Gastrocnemius medialis (tissue), 4 donors: ENCODE measurements at regions not wholly inside any gene's neighbourhood (a gene's known extent, or its start where the extent isn't known, plus 50 kb on each side); places are given as distances from the start of the nearest gene placed in this dataset.

Experiments
- ATAC-seq, 2 donors: fragments of 150-250 bp; one replicate each; pipeline ENCODE4 v1.9.1; 2016
- DNase-seq, 2 donors: peaks; one replicate each; pipeline ENCODE4 v3.0.0-alpha.2; 2019
- H3K27ac ChIP-seq, 4 donors: fragments of 200-600 bp; sonication (generic); 1 replicate in 1 of 4; 2 replicates in 3 of 4; pipeline ENCODE4 v1.5.1; 2016 to 2018; ENCODE audit warnings: mild to moderate bottlenecking in 2 of 4, moderate library complexity in 1 of 4
- H3K27me3 ChIP-seq, 3 donors: fragments of 200-600 bp; sonication (generic) in 2 of 3; 1 replicate in 1 of 3; 2 replicates in 2 of 3; pipeline versions ENCODE4 v1.5.1 to v1.6.0; 2016 to 2019; ENCODE audit warnings: mild to moderate bottlenecking in 1 of 3, moderate library complexity in 1 of 3
- H3K36me3 ChIP-seq, 2 donors: fragments of 200-600 bp; sonication (generic) in 1 of 2; one replicate each; pipeline ENCODE4 v1.5.1; 2017 to 2018
- H3K4me1 ChIP-seq, 2 donors: fragments of 200-600 bp; sonication (generic) in 1 of 2; one replicate each; pipeline ENCODE4 v1.5.1; 2016 to 2017; ENCODE audit warnings: mild to moderate bottlenecking in 2 of 2
- H3K4me3 ChIP-seq, 4 donors: fragments of 200-600 bp; sonication (generic) in 3 of 4; 1 replicate in 1 of 4; 2 replicates in 3 of 4; pipeline ENCODE4 v1.5.1; 2016 to 2019; ENCODE audit warnings: mild to moderate bottlenecking in 2 of 4
- H3K9me3 ChIP-seq, 3 donors: fragments of 200-600 bp; sonication (generic) in 2 of 3; 1 replicate in 1 of 3; 2 replicates in 2 of 3; pipeline ENCODE4 v1.5.1; 2016 to 2019
- POLR2A ChIP-seq, 2 donors: fragments of 450-650 bp; IDR thresholded peaks; one replicate each; pipeline ENCODE4 v1.6.1; 2017; ENCODE audit warnings: antibody characterized with exemption in 2 of 2, mild to moderate bottlenecking in 2 of 2, moderate library complexity in 2 of 2
- in situ Hi-C, 4 donors: fragments of 200-750 bp; cut with MboI; loops; one replicate each; pipeline versions ENCODE4 v1.15.0 to v1.8.0; 2017; ENCODE audit warnings: low sequenced_read_pairs in 4 of 4
- intact Hi-C: fragments of 100-400 bp; cut with DNase I; formaldehyde crosslinking; loops from one replicate; pipeline ENCODE4 v1.15.1; 2023; ENCODE audit warnings: low total_unique reads
- TF ChIP-seq, protein P1 (sequence below), 5 experiments: fragments of 450-650 bp in 3 of 5; fragments of 200-600 bp in 2 of 5; sonication (generic) in 2 of 5; IDR thresholded peaks in 4 of 5; conservative IDR thresholded peaks in 1 of 5; 1 replicate in 4 of 5; 2 replicates in 1 of 5; pipeline ENCODE4 v1.5.1; 2016 to 2019; ENCODE audit warnings: antibody characterized with exemption in 5 of 5, mild to moderate bottlenecking in 3 of 5, moderate library complexity in 3 of 5

DNA sequence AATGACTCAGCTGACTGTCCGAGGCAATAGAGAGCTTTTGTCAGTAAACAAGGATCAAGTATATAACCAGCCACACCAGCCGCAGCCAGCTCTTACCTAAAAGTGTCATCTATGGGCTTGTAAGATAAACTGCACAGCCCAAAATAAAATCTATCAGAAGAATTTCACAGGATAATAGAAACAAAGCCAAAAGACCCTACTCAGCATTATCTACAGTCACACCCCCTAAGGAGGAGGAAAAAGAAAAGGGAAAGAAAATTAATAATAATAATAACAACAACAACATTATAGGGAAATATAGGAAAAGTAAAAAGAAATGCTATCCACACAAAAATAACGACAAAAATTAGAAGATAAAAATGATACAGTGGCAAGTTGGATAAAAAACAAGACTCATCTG is 1883.8 kb downstream of the OLFM4 start:
- Histone ChIP-seq H3K27ac (no peak overlapping the region), H3K4me3 (no peak overlapping the region), H3K27me3 (no peaks in the 10 kb centered on the region), H3K4me1 (no peaks in the 10 kb centered on the region), H3K9me3 (no peaks in the 10 kb centered on the region), H3K36me3 (no peaks in the 10 kb centered on the region)
- in situ Hi-C loops: no loop called here
- intact Hi-C loops: no loop called here
- DNase-seq (no peak), ATAC-seq (no peak)
- TF ChIP-seq, protein P1, sequence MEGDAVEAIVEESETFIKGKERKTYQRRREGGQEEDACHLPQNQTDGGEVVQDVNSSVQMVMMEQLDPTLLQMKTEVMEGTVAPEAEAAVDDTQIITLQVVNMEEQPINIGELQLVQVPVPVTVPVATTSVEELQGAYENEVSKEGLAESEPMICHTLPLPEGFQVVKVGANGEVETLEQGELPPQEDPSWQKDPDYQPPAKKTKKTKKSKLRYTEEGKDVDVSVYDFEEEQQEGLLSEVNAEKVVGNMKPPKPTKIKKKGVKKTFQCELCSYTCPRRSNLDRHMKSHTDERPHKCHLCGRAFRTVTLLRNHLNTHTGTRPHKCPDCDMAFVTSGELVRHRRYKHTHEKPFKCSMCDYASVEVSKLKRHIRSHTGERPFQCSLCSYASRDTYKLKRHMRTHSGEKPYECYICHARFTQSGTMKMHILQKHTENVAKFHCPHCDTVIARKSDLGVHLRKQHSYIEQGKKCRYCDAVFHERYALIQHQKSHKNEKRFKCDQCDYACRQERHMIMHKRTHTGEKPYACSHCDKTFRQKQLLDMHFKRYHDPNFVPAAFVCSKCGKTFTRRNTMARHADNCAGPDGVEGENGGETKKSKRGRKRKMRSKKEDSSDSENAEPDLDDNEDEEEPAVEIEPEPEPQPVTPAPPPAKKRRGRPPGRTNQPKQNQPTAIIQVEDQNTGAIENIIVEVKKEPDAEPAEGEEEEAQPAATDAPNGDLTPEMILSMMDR (IDR thresholded peaks at IDR 0.05 in 4 of 5, conservative IDR thresholded peaks at IDR 0.05 in 1 of 5): no peak
- TF ChIP-seq POLR2A (IDR thresholded peaks at IDR 0.05): no peak

DNA sequence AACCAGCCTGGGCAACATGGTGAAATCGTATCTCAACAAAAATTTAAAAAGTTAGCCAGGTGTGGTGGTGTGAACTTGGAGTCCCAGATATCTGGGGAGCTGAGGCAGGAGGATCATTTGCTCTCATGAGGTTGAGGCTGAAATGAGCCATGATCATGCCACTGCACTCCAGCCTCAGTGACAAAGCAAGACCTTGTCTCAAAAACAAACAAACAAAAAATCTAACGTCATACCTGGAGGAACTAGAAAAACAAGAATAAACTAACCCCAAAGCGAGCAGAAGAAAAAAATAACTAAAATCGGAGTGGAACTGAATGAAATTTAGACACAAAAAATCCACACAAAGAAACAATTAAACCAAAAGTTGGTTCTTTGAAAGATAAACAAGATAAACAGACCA is 1885.1 kb downstream of the OLFM4 start:
- in situ Hi-C loops: no loop called here
- no peak overlapping the region for H3K4me3 ChIP-seq
- TF ChIP-seq, protein P1 (IDR thresholded peaks at IDR 0.05 in 4 of 5, conservative IDR thresholded peaks at IDR 0.05 in 1 of 5): no peak
- TF ChIP-seq POLR2A (IDR thresholded peaks at IDR 0.05): no peak
- H3K27ac ChIP-seq: no peak overlapping the region
- no peaks in the 10 kb centered on the region for H3K9me3 ChIP-seq
- ATAC-seq: no peak
- H3K27me3 ChIP-seq: no peaks in the 10 kb centered on the region
- no peak for DNase-seq
- intact Hi-C loops: no loop called here
- no peaks in the 10 kb centered on the region for H3K36me3 ChIP-seq
- H3K4me1 ChIP-seq: no peaks in the 10 kb centered on the region

DNA sequence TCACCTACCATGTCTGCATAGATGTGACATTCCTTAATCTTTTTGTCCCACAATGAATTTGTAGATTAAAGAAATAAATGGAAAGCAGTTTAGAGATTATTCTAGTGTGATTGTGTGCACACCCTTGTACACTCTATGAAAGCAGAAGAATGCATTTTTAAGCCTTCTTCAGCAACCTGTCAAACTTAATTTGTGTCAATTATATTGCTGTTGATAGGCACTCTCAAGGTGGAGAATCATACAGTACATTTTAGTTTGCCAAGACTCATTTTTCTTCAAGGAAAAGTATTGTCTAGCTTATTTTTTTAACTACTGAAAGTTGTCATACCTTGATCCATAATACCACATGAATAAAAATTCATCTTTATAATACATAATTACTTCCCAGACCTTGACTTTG is 1898.9 kb downstream of the OLFM4 start:
- H3K36me3 ChIP-seq: no peaks in the 10 kb centered on the region
- no peaks in the 10 kb centered on the region for H3K4me1 ChIP-seq
- no peak for TF ChIP-seq POLR2A (IDR thresholded peaks at IDR 0.05)
- TF ChIP-seq, protein P1 (IDR thresholded peaks at IDR 0.05 in 4 of 5, conservative IDR thresholded peaks at IDR 0.05 in 1 of 5): no peak
- ATAC-seq (no peak), DNase-seq (no peak)
- intact Hi-C loops (no loop called here), in situ Hi-C loops (no loop called here)
- H3K27ac ChIP-seq: no peak overlapping the region
- H3K27me3 ChIP-seq: no peaks in the 10 kb centered on the region
- no peak overlapping the region for H3K4me3 ChIP-seq
- H3K9me3 ChIP-seq: no peaks in the 10 kb centered on the region

DNA sequence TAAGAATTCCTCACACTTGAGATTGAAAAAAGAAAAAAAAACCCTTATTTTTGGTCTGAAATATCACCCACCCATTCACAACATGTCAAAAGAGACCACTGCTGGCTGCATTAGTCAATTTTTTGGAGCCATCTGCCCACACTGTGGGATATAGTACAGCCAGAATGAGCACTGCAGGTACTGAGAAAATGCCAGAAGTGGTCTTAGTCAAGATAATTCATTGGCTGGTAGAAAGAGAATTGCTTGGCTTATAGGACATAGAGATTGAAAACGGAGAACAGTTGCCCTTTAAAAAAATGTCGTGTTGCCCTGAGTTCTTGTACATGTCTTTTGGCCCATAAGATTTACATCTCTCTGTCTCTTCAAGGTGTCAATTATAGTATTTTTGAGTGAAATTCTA is 1899.5 kb downstream of the OLFM4 start:
- ATAC-seq: no peak
- Histone ChIP-seq H3K27me3 (no peaks in the 10 kb centered on the region), H3K9me3 (no peaks in the 10 kb centered on the region), H3K4me1 (no peaks in the 10 kb centered on the region), H3K27ac (no peak overlapping the region), H3K4me3 (no peak overlapping the region), H3K36me3 (no peaks in the 10 kb centered on the region)
- DNase-seq: no peak
- no peak for TF ChIP-seq POLR2A (IDR thresholded peaks at IDR 0.05)
- TF ChIP-seq, protein P1 (IDR thresholded peaks at IDR 0.05 in 4 of 5, conservative IDR thresholded peaks at IDR 0.05 in 1 of 5): no peak
- intact Hi-C loops (no loop called here), in situ Hi-C loops (no loop called here)

DNA sequence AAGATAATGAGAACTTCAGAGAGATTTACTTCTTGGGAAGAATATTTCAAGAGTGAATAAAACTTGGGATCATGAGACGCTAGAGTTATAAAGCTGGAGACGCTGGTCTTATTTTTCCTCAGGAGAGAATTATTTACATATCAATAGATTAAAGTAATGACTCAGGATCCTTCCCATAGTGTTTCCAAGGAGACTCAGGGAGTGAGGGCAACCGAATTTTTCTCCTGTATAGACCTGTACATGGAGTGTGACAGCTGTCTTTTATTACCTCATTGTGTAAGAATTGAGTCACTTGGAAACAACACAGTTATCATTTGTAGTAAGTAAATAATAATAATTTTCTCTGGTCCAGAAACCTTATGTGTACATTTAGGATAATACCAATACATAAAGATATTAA is 1905.5 kb downstream of the OLFM4 start:
- in situ Hi-C loops (no loop called here), intact Hi-C loops (no loop called here)

More for the DNA sequence above, 1905.5 kb downstream of the OLFM4 start:
- Histone ChIP-seq H3K9me3 (no peaks in the 10 kb centered on the region), H3K36me3 (no peaks in the 10 kb centered on the region), H3K27ac (no peak overlapping the region), H3K27me3 (no peaks in the 10 kb centered on the region), H3K4me1 (no peaks in the 10 kb centered on the region), H3K4me3 (no peak overlapping the region)
- no peak for TF ChIP-seq POLR2A (IDR thresholded peaks at IDR 0.05)
- TF ChIP-seq, protein P1 (IDR thresholded peaks at IDR 0.05 in 4 of 5, conservative IDR thresholded peaks at IDR 0.05 in 1 of 5): no peak
- DNase-seq (no peak), ATAC-seq (no peak)
